ENCODE measurements at regions not wholly inside any gene's neighbourhood (a gene's known extent, or its start where the extent isn't known, plus 50 kb on each side); places are given as distances from the start of the nearest gene placed in this dataset.

GRCh38 chr11:8326337-8326736 is 62.7 kb upstream of the LMO1 start:
- intact Hi-C loops (cut with DNase I), result no loop called here
- Histone ChIP-seq H3K27me3 (no peaks in the 10 kb centered on the region), H3K27ac (no peak overlapping the region), H3K4me1 (peaks cover 6% of the 10 kb centered on the region), H3K9me3 (no peaks in the 10 kb centered on the region), H3K4me3 (no peak overlapping the region), H3K36me3 (replicated peaks in 1 of 2; ENCODE audit: insufficient read depth in 1 of 2, low read depth in 2 of 2) (no peaks in the 10 kb centered on the region)
- WGBS, 2 donors, result 69 to 72% methylated on average over 3 of the region's 3 CpGs
- no peak for TF ChIP-seq POLR2A (IDR thresholded peaks at IDR 0.05)
- TF ChIP-seq CTCF (IDR thresholded peaks at IDR 0.05), result no peak
- DNase-seq (no peak), ATAC-seq (no peak)

GRCh38 chr11:8325591-8326304 is 62.1 kb upstream of the LMO1 start:
- no peak for TF ChIP-seq CTCF (IDR thresholded peaks at IDR 0.05)
- no peak for TF ChIP-seq POLR2A (IDR thresholded peaks at IDR 0.05)
- 76 to 77% methylated on average over 9 of the region's 9 CpGs for WGBS, 2 donors
- no peaks in the 10 kb centered on the region for H3K9me3 ChIP-seq

GRCh38 chr11:8323161-8323935 is 59.7 kb upstream of the LMO1 start:
- ATAC-seq (no peak), DNase-seq (no peak)
- Histone ChIP-seq H3K9me3 (no peaks in the 10 kb centered on the region), H3K27ac (no peak overlapping the region), H3K27me3 (no peaks in the 10 kb centered on the region), H3K4me3 (no peak overlapping the region), H3K36me3 (replicated peaks in 1 of 2; ENCODE audit: insufficient read depth in 1 of 2, low read depth in 2 of 2) (no peaks in the 10 kb centered on the region), H3K4me1 (no peaks in the 10 kb centered on the region)
- WGBS, 2 donors, result 86 to 89% methylated on average over 10 to 13 of the region's 13 CpGs
- TF ChIP-seq CTCF (IDR thresholded peaks at IDR 0.05), result no peak
- no peak for TF ChIP-seq POLR2A (IDR thresholded peaks at IDR 0.05)
- intact Hi-C loops (cut with DNase I), result no loop called here

More at GRCh38 chr11:8325591-8326304, 62.1 kb upstream of the LMO1 start:
- H3K27ac ChIP-seq, result no peak overlapping the region
- H3K4me1 ChIP-seq, result peaks cover 6% of the 10 kb centered on the region
- no peaks in the 10 kb centered on the region for H3K36me3 ChIP-seq (replicated peaks in 1 of 2; ENCODE audit: insufficient read depth in 1 of 2, low read depth in 2 of 2)
- ATAC-seq (no peak), DNase-seq (no peak)
- no peak overlapping the region for H3K4me3 ChIP-seq
- intact Hi-C loops (cut with DNase I), result no loop called here
- no peaks in the 10 kb centered on the region for H3K27me3 ChIP-seq

GRCh38 chr11:8321876-8322275 is 58.2 kb upstream of the LMO1 start:
- Histone ChIP-seq H3K4me3 (no peak overlapping the region), H3K9me3 (no peaks in the 10 kb centered on the region), H3K27ac (no peak overlapping the region), H3K36me3 (replicated peaks in 1 of 2; ENCODE audit: insufficient read depth in 1 of 2, low read depth in 2 of 2) (no peaks in the 10 kb centered on the region), H3K4me1 (no peaks in the 10 kb centered on the region), H3K27me3 (no peaks in the 10 kb centered on the region)
- ATAC-seq, result no peak
- DNase-seq, result no peak
- intact Hi-C loops (cut with DNase I), result no loop called here
- 83 to 86% methylated on average over 7 to 10 of the region's 10 CpGs for WGBS, 2 donors
- TF ChIP-seq CTCF (IDR thresholded peaks at IDR 0.05), result no peak
- TF ChIP-seq POLR2A (IDR thresholded peaks at IDR 0.05), result no peak

Data from body of pancreas (tissue), 4 donors.